AG08395 (cell line): ENCODE measurements at regions not wholly inside any gene's neighbourhood (a gene's known extent, or its start where the extent isn't known, plus 50 kb on each side); places are given as distances from the start of the nearest gene placed in this dataset.

Experiments
- DNase-seq: peaks from one replicate; pipeline ENCODE4 v3.0.0; 2012; ENCODE audit warnings: mixed read lengths, low spot score

- no peak for DNase-seq
Observed at GRCh38 chr5:98563885-98564653, 209.4 kb upstream of the RGMB start.

DNA sequence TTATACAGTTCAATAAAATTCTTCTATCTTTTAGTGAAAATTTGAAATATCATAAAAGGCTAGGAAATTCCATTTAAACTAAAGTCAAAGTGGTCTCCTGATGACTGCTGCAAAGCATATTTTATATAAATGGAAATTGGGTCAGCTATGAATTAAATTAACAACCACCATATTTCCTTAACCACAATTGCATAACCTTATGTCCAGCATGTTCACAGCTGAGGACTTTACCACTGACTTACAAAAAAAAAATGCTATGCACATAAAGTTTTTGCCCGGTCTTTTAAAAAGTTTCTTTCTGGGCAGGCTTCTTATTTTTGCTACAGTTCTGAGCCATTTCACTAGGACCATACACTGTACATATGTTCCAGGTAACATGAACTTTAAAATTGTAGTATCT is 208.6 kb upstream of the RGMB start:
- no peak for DNase-seq

- DNase-seq, result no peak
Observed at GRCh38 chr5:98568336-98568735, 205.1 kb upstream of the RGMB start.

GRCh38 chr5:98569288-98569687 is 204.2 kb upstream of the RGMB start:
- no peak for DNase-seq

- DNase-seq, result peak; percentile 23
Observed at GRCh38 chr5:98570010-98570409, 203.5 kb upstream of the RGMB start.

DNA sequence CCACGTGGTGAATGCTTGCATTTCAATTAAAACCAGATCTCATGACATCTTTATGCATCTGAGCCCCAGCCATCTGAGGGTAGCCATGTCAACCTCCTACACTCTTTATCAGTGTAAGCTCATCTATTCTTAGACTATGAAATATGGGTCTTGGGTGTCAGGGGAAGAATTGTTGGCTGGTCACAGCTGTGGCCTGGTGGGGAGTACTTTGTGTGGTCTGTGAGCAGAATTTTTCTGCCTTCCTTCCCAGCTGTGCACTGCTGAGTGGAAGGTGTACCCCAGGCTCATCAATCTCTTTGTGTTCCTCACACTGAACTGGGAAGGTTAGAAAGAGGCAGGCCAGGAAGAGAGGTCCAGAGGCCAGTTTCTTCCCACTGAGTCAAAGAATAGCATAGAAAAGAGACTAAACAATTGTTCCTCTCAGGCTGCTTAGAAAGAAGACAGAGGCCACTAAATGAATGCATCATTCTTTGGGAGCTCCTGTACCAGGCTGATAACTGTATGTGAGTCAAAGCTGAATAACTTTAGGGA is 202.7 kb upstream of the RGMB start:
- peak; percentile 21 for DNase-seq

DNA sequence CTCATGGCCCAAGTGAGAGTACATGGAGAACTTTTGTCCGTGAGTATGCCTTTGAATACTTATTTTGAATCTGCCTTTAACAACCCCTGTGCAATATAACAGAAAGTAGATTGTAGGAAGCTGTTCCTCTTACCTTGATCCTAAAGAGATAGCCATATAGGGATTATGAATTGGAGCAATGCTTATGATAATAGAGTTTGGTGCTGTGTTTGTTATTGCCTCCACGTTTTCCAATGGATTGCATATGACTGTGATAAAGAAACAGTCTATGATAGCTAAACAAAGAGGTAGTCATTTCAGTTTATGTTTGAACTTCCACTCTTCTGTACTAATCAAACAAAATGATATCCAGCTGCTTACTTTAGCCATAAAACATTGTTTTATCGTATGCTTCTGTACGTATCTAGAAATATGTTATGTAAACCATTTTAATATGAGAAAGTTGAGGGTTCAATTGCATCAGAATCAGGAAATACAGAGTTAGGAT is 199.6 kb upstream of the RGMB start:
- DNase-seq, result no peak

DNA sequence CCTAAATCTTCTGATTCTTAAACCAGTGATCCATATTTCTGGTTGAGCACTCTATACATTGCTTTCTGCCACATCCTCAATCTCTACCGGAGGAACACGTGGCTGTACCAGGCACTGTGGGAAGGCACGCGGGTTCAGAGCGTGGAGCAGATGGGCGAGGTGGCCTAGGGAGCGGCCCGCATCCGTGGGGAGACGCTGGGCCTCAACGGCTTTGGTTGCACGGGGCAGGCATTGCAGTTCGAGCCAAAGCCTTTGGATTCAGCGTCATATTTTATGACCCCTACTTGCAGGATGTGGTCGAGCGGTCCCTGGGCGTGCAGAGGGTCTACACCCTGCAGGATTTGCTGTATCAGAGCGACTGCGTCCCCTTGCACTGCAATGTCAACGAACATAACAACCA is 197.2 kb upstream of the RGMB start:
- DNase-seq, result no peak

- DNase-seq, result no peak
Observed at GRCh38 chr5:98578438-98578837, 195.0 kb upstream of the RGMB start.

DNA sequence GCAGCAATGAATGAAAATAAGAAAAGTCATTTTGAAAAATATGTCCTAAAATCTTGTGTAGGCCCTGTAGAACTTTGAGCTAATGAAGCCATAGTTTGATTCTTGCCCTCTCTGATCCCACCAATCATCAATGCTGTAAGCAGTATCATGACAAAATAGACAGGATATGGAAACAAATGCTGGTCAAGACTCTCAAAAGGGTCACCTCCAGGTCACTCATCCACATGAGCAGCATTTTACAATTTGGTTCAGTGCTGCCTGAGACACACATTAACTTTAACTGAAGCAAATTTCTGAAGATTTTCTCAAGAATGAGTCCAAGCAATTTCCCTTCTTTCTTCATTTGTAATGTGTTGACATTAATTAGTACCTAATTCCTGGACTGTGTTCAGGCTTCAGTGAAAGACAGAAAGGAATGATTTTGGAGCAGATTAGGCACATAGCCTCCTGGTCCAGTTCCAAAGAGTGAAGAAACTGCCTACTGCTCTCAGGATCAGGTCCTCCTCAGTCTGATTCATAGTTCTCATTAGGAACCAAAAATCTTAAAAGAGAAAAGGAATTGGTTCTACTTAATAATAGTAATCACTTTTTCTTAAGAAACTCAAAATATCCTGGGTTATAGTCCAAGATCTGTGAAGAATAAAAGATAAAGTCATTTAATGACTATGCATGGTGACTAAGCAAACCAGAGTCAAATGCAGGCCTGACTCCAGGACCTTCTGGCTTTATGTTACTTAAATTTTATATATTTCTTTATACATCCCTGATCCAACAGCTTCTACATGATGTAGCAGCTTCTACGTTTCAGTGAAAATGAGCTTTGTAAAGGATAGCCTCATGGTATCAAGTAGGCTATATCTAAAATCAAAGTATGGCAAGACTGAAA is 192.1 kb upstream of the RGMB start:
- DNase-seq, result peak; percentile 62

GRCh38 chr5:98583586-98583985 is 189.9 kb upstream of the RGMB start:
- DNase-seq, result no peak

- no peak for DNase-seq
Observed at GRCh38 chr5:98585661-98586310, 187.7 kb upstream of the RGMB start.

DNA sequence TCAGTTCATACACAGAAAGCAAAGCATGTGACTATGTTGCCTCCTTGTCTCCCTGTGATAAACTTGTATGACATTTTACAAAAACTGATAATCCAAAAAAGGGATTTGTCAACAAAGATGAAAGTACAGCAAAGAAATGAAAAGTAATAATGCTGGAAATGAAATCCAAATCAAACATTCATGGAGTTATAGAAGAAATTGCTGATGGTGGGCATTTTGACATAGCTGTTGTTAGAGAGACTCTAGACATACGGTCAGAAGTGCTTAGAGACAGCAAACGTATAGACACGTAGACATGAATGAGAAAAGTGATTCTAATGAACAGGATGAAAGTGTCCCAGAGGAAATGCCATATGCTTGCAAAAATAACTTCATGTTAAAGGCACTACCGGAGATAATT is 186.9 kb upstream of the RGMB start:
- DNase-seq, result no peak

- no peak for DNase-seq
Observed at GRCh38 chr5:98587166-98587565, 186.3 kb upstream of the RGMB start.

- DNase-seq, result peak; percentile 11
Observed at GRCh38 chr5:98588215-98588614, 185.2 kb upstream of the RGMB start.

DNA sequence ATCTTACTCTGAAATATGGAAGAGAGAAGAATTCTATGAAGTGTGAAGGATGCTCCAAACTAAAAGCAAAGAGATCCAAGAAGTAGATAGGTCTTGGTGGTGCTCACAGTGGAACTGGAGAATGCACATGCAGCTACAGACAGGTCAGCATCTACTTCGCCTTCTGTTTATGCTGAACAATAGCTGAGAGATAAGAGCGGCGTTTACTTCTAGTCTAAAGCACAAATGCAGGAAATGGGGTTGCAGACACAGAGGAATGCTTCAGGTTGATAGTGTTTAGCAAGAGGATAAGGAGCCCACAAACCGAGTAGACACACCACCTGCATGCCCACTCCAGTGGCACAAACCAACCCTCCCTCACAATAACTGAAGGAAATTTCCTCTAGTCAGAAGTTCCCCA is 180.0 kb upstream of the RGMB start:
- DNase-seq, result no peak

GRCh38 chr5:98594098-98594497 is 179.4 kb upstream of the RGMB start:
- DNase-seq, result no peak

DNA sequence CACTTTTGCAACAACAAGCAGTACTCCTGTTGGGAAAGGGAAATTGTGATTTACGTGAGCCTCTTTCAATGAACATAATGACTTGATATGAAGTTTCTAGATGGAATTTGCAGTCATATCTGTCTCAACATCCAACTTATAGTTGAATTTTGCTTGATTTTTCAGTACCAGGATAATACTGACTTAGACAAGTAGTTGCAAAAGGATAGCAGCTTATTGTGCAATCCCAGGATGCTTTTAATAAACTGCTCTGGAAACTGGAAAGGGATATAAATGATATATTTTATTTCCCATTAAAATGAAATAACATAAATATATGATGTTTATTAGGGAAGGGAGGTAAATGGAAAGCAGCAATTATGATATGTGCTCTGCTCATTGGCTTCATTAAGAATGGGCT is 174.4 kb upstream of the RGMB start:
- no peak for DNase-seq

- no peak for DNase-seq
Observed at GRCh38 chr5:98602534-98603112, 170.8 kb upstream of the RGMB start.

GRCh38 chr5:98603456-98603855 is 170.0 kb upstream of the RGMB start:
- no peak for DNase-seq

- no peak for DNase-seq
Observed at GRCh38 chr5:98604301-98604700, 169.2 kb upstream of the RGMB start.
